PC-3 (cell line): ENCODE measurements at regions not wholly inside any gene's neighbourhood (a gene's known extent, or its start where the extent isn't known, plus 50 kb on each side); places are given as distances from the start of the nearest gene placed in this dataset.

Experiments
- ATAC-seq: fragments of 200-7000 bp; cut with Tn5 transposase; 2 replicates; pipeline ENCODE4 v1.9.1; 2020; ENCODE audit warnings: mild to moderate bottlenecking, moderate library complexity
- BruUV-seq: library from RNA; stranded (reverse); fragments of 400-500 nt; replicated peaks from 2 replicates; lab custom pipeline; 2021; lab: Mats Ljungman, UMichigan
- CTCF ChIA-PET: fragments of 300-600 bp; sonication (Branson Sonifier 250); formaldehyde crosslinking; loops from one replicate; lab custom pipeline; 2022; ENCODE audit warnings: antibody characterized with exemption; lab: Charles Lee
- POLR2A ChIA-PET: fragments of 300-600 bp; sonication (Branson Sonifier 250); formaldehyde crosslinking; loops from one replicate; lab custom pipeline; 2022; ENCODE audit warnings: antibody characterized with exemption; ENCODE audit not compliant: unreplicated experiment; lab: Charles Lee
- DNase-seq: peaks from one replicate; pipeline ENCODE4 v3.0.0-alpha.2; 2015
- H2AFZ ChIP-seq: fragments of 300-600 bp; sonication (generic); 2 replicates; pipeline ENCODE4 v1.6.0; 2016; ENCODE audit warnings: antibody characterized with exemption, low read length
- H3F3A ChIP-seq: fragments of 300-600 bp; sonication (generic); one replicate; pipeline ENCODE4 v1.6.0; 2017; ENCODE audit warnings: antibody characterized with exemption, low read length, control low read depth, mild to moderate bottlenecking; ENCODE audit not compliant: unreplicated experiment
- H3K27ac ChIP-seq: fragments of 300-600 bp; sonication (generic); 2 replicates; pipeline ENCODE4 v1.5.1; 2016; ENCODE audit warnings: mild to moderate bottlenecking, low read length
- H3K27me3 ChIP-seq: fragments of 300-600 bp; sonication (generic); 2 replicates; pipeline ENCODE4 v1.6.1; 2016; ENCODE audit warnings: low read length, mixed read lengths
- H3K36me3 ChIP-seq: fragments of 300-600 bp; sonication (generic); 2 replicates; pipeline ENCODE4 v1.6.1; 2016; ENCODE audit warnings: low read depth, mixed run types, low read length, mixed read lengths
- H3K4me1 ChIP-seq: fragments of 300-600 bp; sonication (generic); 2 replicates; pipeline ENCODE4 v1.5.1; 2016; ENCODE audit warnings: low read length; ENCODE audit not compliant: insufficient read depth
- H3K4me2 ChIP-seq: fragments of 300-600 bp; sonication (generic); 2 replicates; pipeline ENCODE4 v1.6.0; 2016; ENCODE audit warnings: low read length
- H3K4me3 ChIP-seq: fragments of 300-600 bp; sonication (generic); 2 replicates; pipeline ENCODE4 v1.5.1; 2016; ENCODE audit warnings: mild to moderate bottlenecking, low read length, mixed read lengths
- H3K79me2 ChIP-seq: fragments of 300-600 bp; sonication (generic); 2 replicates; pipeline ENCODE4 v1.6.1; 2017; ENCODE audit warnings: low read length, mixed read lengths
- H3K9ac ChIP-seq: fragments of 300-600 bp; sonication (generic); 2 replicates; pipeline ENCODE4 v1.6.0; 2016; ENCODE audit warnings: mild to moderate bottlenecking, low read length
- H3K9me2 ChIP-seq: fragments of 300-600 bp; sonication (generic); replicated peaks from 2 replicates; pipeline ENCODE4 v1.6.1; 2016; ENCODE audit warnings: mixed run types, low read length, mixed read lengths
- H3K9me3 ChIP-seq: fragments of 300-600 bp; sonication (generic); 2 replicates; pipeline ENCODE4 v1.6.1; 2016; ENCODE audit warnings: low read length, mixed read lengths
- H4K20me1 ChIP-seq: fragments of 300-600 bp; sonication (generic); 2 replicates; pipeline ENCODE4 v1.6.1; 2016; ENCODE audit warnings: low read length, mixed read lengths
- CTCF ChIP-seq: fragments of 300-600 bp; sonication (generic); conservative IDR thresholded peaks from 2 replicates; pipeline ENCODE4 v1.5.1; 2017; ENCODE audit warnings: antibody characterized with exemption, low read depth, mild to moderate bottlenecking, low read length
- EZH2 ChIP-seq: fragments of 300-600 bp; sonication (generic); IDR thresholded peaks from one replicate; pipeline ENCODE4 v1.6.1; 2017; ENCODE audit warnings: antibody characterized with exemption, mild to moderate bottlenecking, low read length; ENCODE audit not compliant: unreplicated experiment
- EZH2phosphoT487 ChIP-seq: fragments of 300-600 bp; sonication (generic); IDR thresholded peaks from 2 replicates; pipeline ENCODE4 v1.6.1; 2018; ENCODE audit warnings: mild to moderate bottlenecking, antibody characterized with exemption, low read length, borderline replicate concordance
- intact Hi-C: fragments of 100-400 bp; cut with micrococcal nuclease; formaldehyde crosslinking; loops from 2 replicates; pipeline ENCODE4 v1.9.0; 2023

GRCh38 chr13:50452756-50453155 is 390.7 kb downstream of the DLEU7 start:
- no peak for ATAC-seq
- DNase-seq = no peak
- TF ChIP-seq EZH2phosphoT487 (no peak), EZH2 (no peak)
- no peak overlapping the region for H3K4me2 ChIP-seq
- H3K4me1 ChIP-seq = no peaks in the 10 kb centered on the region
- no peak overlapping the region for H3K9ac ChIP-seq
- H4K20me1 ChIP-seq = no peaks in the 10 kb centered on the region
- POLR2A ChIA-PET = no interaction called here
- intact Hi-C loops = no loop called here
- no peaks in the 10 kb centered on the region for H3K9me3 ChIP-seq
- H3K4me3 ChIP-seq = no peak overlapping the region
- H2AFZ ChIP-seq = no peak overlapping the region
- H3F3A ChIP-seq = no peaks in the 10 kb centered on the region
- H3K36me3 ChIP-seq = no peaks in the 10 kb centered on the region
- CTCF ChIA-PET = no interaction called here
- H3K27ac ChIP-seq = no peak overlapping the region
- no peaks in the 10 kb centered on the region for H3K27me3 ChIP-seq
- H3K9me2 ChIP-seq = no peaks in the 10 kb centered on the region
- BruUV-seq = no TSS peak
- H3K79me2 ChIP-seq = no peaks in the 10 kb centered on the region

GRCh38 chr13:50453188-50453587 is 390.3 kb downstream of the DLEU7 start:
- Histone ChIP-seq H3K4me3 (no peak overlapping the region), H3K27ac (no peak overlapping the region), H3K9me2 (no peaks in the 10 kb centered on the region), H3K4me2 (no peak overlapping the region), H3K9me3 (no peaks in the 10 kb centered on the region), H3F3A (no peaks in the 10 kb centered on the region), H3K27me3 (no peaks in the 10 kb centered on the region), H3K79me2 (no peaks in the 10 kb centered on the region), H3K4me1 (no peaks in the 10 kb centered on the region), H2AFZ (no peak overlapping the region), H3K9ac (no peak overlapping the region), H4K20me1 (no peaks in the 10 kb centered on the region), H3K36me3 (no peaks in the 10 kb centered on the region)
- no peak for TF ChIP-seq CTCF
- no peak for TF ChIP-seq EZH2phosphoT487
- no peak for TF ChIP-seq EZH2
- ChIA-PET POLR2A (no interaction called here), CTCF (interaction anchor here (0.6 kb wide), 1 partner anchor 248 kb away, joined by 3 read pairs; no protein-coding TSS in a partner anchor)
- no peak for ATAC-seq
- intact Hi-C loops = no loop called here
- no peak for DNase-seq
- no TSS peak for BruUV-seq

GRCh38 chr13:50456111-50456510 is 387.4 kb downstream of the DLEU7 start:
- intact Hi-C loops = no loop called here
- Histone ChIP-seq H3K9ac (no peak overlapping the region), H3K79me2 (no peaks in the 10 kb centered on the region), H2AFZ (no peak overlapping the region), H3K9me3 (no peaks in the 10 kb centered on the region), H3K4me3 (no peak overlapping the region), H3K36me3 (no peaks in the 10 kb centered on the region), H3K4me1 (no peaks in the 10 kb centered on the region), H3K9me2 (no peaks in the 10 kb centered on the region), H3K27ac (no peak overlapping the region), H3F3A (no peaks in the 10 kb centered on the region), H4K20me1 (no peaks in the 10 kb centered on the region), H3K4me2 (no peak overlapping the region), H3K27me3 (no peaks in the 10 kb centered on the region)
- DNase-seq = no peak
- BruUV-seq = no TSS peak
- POLR2A ChIA-PET = no interaction called here
- no peak for TF ChIP-seq CTCF
- ATAC-seq = no peak
- CTCF ChIA-PET = no interaction called here
